ENCODE measurements at regions not wholly inside any gene's neighbourhood (a gene's known extent, or its start where the extent isn't known, plus 50 kb on each side); places are given as distances from the start of the nearest gene placed in this dataset.

- TF ChIP-seq CTCF (IDR thresholded peaks at IDR 0.05): no peak
- no peak for TF ChIP-seq POLR2A (IDR thresholded peaks at IDR 0.05; ENCODE audit: low read depth)
Measured at GRCh38 chr7:25392588-25393338, 164.5 kb upstream of the NPVF start.
